Liver (tissue), 2 donors: ENCODE measurements at regions not wholly inside any gene's neighbourhood (a gene's known extent, or its start where the extent isn't known, plus 50 kb on each side); places are given as distances from the start of the nearest gene placed in this dataset.

Experiments used
- EGR1 ChIP-seq, 2 donors: IDR thresholded peaks; 2 replicates each; pipeline ENCODE4 v1.6.1; 2016 to 2018; ENCODE audit warnings: antibody characterized with exemption in 2 of 2, low read depth in 2 of 2
- NR2F2 ChIP-seq: IDR thresholded peaks from 2 replicates; pipeline ENCODE4 v1.6.1; 2016; ENCODE audit warnings: antibody characterized with exemption
- SP1 ChIP-seq: IDR thresholded peaks from 2 replicates; pipeline ENCODE4 v1.6.1; 2018; ENCODE audit warnings: antibody characterized with exemption, mild to moderate bottlenecking
- TAF1 ChIP-seq: conservative IDR thresholded peaks from 2 replicates; pipeline ENCODE4 v1.6.1; 2016; ENCODE audit warnings: antibody characterized with exemption, mild to moderate bottlenecking
- donor health status: healthy.

DNA sequence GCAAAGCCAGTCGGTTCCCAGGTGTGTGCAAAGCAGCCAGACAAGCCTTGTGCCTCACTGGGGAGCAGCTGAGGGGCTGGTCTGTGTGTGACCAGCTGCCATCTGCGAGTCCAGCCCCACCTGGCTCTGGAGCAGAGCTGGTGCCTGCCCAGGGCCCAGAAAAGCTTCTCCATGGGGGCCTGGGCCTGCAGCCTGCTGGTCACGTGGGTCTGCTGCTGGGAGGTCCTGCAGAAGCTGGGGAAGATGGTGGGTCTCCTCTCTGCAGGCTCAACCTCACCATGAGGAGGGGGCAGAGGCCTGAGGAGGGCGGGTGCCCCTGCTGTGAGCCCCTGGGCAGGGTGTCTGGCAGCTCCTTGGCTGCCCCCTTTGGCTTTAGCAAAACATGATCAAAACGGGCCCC lies 71.9 kb downstream of the ENGASE start:
- no peak for TF ChIP-seq SP1
- TF ChIP-seq EGR1 (IDR thresholded peaks at IDR 0.05; ENCODE audit: low read depth in 2 of 2): no peak
- no peak for TF ChIP-seq TAF1
- TF ChIP-seq NR2F2: no peak
